Spleen (tissue), 7 donors: ENCODE measurements at regions not wholly inside any gene's neighbourhood (a gene's known extent, or its start where the extent isn't known, plus 50 kb on each side); places are given as distances from the start of the nearest gene placed in this dataset.

Source experiments
- POLR2A ChIP-seq, 3 donors: fragments of 450-650 bp; IDR thresholded peaks; one replicate each; pipeline ENCODE4 v1.5.1; 2017; ENCODE audit warnings: antibody characterized with exemption in 3 of 3, mild to moderate bottlenecking in 1 of 3
- TF ChIP-seq, protein P1 (sequence below), 11 experiments: fragments of 200-600 bp in 7 of 11; fragments of 450-650 bp in 4 of 11; sonication (generic) in 4 of 11; IDR thresholded peaks in 8 of 11; conservative IDR thresholded peaks in 3 of 11; 1 replicate in 7 of 11; 2 replicates in 4 of 11; pipeline versions ENCODE4 v1.4.0 to v1.8.0; 2016 to 2021; ENCODE audit warnings: antibody characterized with exemption in 11 of 11, inconsistent platforms in 4 of 11, mild to moderate bottlenecking in 1 of 11
- donor health status: DM: no; HTN: no; CAD: no; lungs with moderate emphysema.
- donor health status: DM: no; HTN: no; CAD: no.
- donor health status: DM: no; HTN: no; CAD: no.

DNA sequence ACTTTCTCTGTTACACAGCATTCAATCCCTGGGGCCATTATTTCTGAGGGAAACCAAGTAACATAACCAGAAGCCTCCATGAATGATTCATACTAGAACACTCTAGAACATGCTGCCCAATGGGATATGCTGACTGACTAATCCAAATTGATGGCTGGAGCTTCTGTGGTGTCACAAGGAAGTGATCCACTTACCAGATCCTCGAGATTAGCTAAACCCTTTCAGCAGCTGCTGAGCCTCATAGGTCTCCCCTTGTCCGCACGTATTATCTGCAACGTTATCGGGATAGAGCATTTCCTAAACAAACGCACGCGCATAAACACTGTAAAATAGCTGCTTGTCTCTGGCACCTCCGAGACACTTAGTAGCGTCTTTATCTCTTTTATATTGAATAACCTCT, 61.2 kb upstream of the PROK2 start:
- TF ChIP-seq, protein P1, sequence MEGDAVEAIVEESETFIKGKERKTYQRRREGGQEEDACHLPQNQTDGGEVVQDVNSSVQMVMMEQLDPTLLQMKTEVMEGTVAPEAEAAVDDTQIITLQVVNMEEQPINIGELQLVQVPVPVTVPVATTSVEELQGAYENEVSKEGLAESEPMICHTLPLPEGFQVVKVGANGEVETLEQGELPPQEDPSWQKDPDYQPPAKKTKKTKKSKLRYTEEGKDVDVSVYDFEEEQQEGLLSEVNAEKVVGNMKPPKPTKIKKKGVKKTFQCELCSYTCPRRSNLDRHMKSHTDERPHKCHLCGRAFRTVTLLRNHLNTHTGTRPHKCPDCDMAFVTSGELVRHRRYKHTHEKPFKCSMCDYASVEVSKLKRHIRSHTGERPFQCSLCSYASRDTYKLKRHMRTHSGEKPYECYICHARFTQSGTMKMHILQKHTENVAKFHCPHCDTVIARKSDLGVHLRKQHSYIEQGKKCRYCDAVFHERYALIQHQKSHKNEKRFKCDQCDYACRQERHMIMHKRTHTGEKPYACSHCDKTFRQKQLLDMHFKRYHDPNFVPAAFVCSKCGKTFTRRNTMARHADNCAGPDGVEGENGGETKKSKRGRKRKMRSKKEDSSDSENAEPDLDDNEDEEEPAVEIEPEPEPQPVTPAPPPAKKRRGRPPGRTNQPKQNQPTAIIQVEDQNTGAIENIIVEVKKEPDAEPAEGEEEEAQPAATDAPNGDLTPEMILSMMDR (IDR thresholded peaks at IDR 0.05 in 8 of 11, conservative IDR thresholded peaks at IDR 0.05 in 3 of 11) = no peak
- no peak for TF ChIP-seq POLR2A (IDR thresholded peaks at IDR 0.05)
